ENCODE measurements at regions not wholly inside any gene's neighbourhood (a gene's known extent, or its start where the extent isn't known, plus 50 kb on each side); places are given as distances from the start of the nearest gene placed in this dataset.

DNA sequence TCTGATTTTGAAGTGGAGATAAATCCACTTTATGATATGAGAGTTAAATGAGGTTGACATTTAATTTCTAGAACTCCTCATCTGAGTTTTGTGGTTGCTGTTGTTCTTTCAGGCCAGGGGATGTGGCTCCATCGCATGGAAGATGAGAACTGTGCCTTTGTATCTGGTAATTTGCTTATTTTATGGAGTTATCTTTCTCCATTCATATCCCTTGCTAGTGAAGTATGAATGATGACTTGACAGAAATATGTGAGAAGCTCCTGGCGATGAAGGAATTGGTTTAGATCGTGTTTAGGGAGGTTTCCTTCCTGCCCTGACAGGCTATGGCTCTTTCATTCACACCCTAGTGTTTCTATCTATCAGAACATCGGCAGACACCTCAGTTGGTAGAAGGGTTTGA lies 393.7 kb downstream of the ETS1 start:
- no peak overlapping the region for H3K27ac ChIP-seq (ENCODE audit: insufficient read depth, low read length)
- TF ChIP-seq RFX5 (IDR thresholded peaks at IDR 0.05; ENCODE audit: low read depth, low read length), result no peak
- peak; percentile 60; the same call in 1 of the 2 replicates for TF ChIP-seq MAFK (IDR thresholded peaks at IDR 0.05; ENCODE audit: low read depth, low read length)
- no peaks in the 10 kb centered on the region for H3K79me1 ChIP-seq (ENCODE audit: low read depth in 1 of 2, low read length in 2 of 2)
- CTCF ChIA-PET, result no interaction called here
- 0 out of 3 replicates have a peak overlapping the region, but pooled peaks have one; percentile 81 for H2BK15ac ChIP-seq (ENCODE audit: low read depth, low read length)
- no peak overlapping the region for H3K23ac ChIP-seq (ENCODE audit: low read depth, low read length)
- no peak overlapping the region for H2BK5ac ChIP-seq (ENCODE audit: low read depth, low read length, poor library complexity, severe bottlenecking)
- H3K56ac ChIP-seq (ENCODE audit: extremely low read depth, insufficient read depth, low read length), result no peak overlapping the region
- H3K9me3 ChIP-seq (ENCODE audit: control insufficient read depth, insufficient read depth, low read length), result no peaks in the 10 kb centered on the region
- no peak overlapping the region for H3K18ac ChIP-seq (ENCODE audit: low read depth, low read length)
- H4K91ac ChIP-seq (ENCODE audit: insufficient read depth, low read depth, low read length), result no peak overlapping the region
- no peak overlapping the region; the same call in 1 of the 2 replicates for H4K5ac ChIP-seq (ENCODE audit: low read depth, low read length)
- dilution Hi-C loops (cut with HindIII; ENCODE audit: low sequenced_read_pairs, unreplicated experiment) (loop anchor here (25.0 kb wide), 1 partner anchor 644 kb away; no protein-coding TSS in a partner anchor), in situ Hi-C loops (cut with MboI; ENCODE audit: low sequenced_read_pairs) (no loop called here), intact Hi-C loops (cut with micrococcal nuclease) (no loop called here)
- H3K36me3 ChIP-seq (ENCODE audit: control insufficient read depth, insufficient read depth, low read length), result no peaks in the 10 kb centered on the region
- peaks cover under 1% of the 10 kb centered on the region; the same call in 1 of the 2 replicates for H3K9me1 ChIP-seq (ENCODE audit: insufficient read depth, low read length)
- H2BK120ac ChIP-seq (ENCODE audit: low read depth, low read length), result no peak overlapping the region
- H4K20me1 ChIP-seq (ENCODE audit: insufficient read depth, low read length), result no peaks in the 10 kb centered on the region
- no CpG with 5 or more reads among the region's 4 CpGs for WGBS, 2 experiments (ENCODE audit: extremely low coverage in 2 of 2, insufficient read length in 1 of 2)
- H2AFZ ChIP-seq (replicated peaks; ENCODE audit: low read length, poor library complexity), result no peak overlapping the region
- no peak overlapping the region for H3K4ac ChIP-seq (ENCODE audit: low read depth, low read length)
- POLR2A ChIA-PET (ENCODE audit: unreplicated experiment), result no interaction called here
- no peak overlapping the region for H3K4me3 ChIP-seq (ENCODE audit: insufficient read depth, low read depth, low read length)
- BruUV-seq (replicated peaks), result no TSS peak
- no peak overlapping the region for H3K9ac ChIP-seq (ENCODE audit: low read depth, low read length)
- H3K4me1 ChIP-seq (ENCODE audit: control insufficient read depth, insufficient read depth, low read length), result peaks cover under 1% of the 10 kb centered on the region; the same call in 1 of the 2 replicates
- DNase-seq (no peak), ATAC-seq (ENCODE audit: low read depth) (no peak)
- no peak overlapping the region for H4K8ac ChIP-seq (ENCODE audit: low read depth in 2 of 2, low read length in 2 of 2)
- no peak overlapping the region for H2AK9ac ChIP-seq (replicated peaks; ENCODE audit: low read depth, low read length, poor library complexity)
- no peak overlapping the region for H3K14ac ChIP-seq (replicated peaks; ENCODE audit: low read depth, low read length)
- H2BK20ac ChIP-seq (ENCODE audit: low read depth, low read length), result no peak overlapping the region
- no peaks in the 10 kb centered on the region for H3K27me3 ChIP-seq (ENCODE audit: control insufficient read depth, insufficient read depth, low read length)
- peak overlapping the region; percentile 30; the same call in 1 of the 2 replicates for H2AK5ac ChIP-seq (ENCODE audit: low read depth, low read length)
- H3K4me2 ChIP-seq (ENCODE audit: low read depth, low read length), result no peak overlapping the region
